Left cardiac atrium (tissue), 4 donors: ENCODE measurements at regions not wholly inside any gene's neighbourhood (a gene's known extent, or its start where the extent isn't known, plus 50 kb on each side); places are given as distances from the start of the nearest gene placed in this dataset.
"Not testable (repeated sequence)": the region's sequence is repeated elsewhere in the genome, so short reads cannot be mapped to it uniquely, and the experiment has no call there.

Source experiments
- ATAC-seq, 2 donors: fragments of 200-7000 bp; cut with Tn5 transposase; one replicate each; pipeline ENCODE4 v1.9.1; 2020; ENCODE audit warnings: mild to moderate bottlenecking in 2 of 2, moderate library complexity in 2 of 2
- DNase-seq: peaks from one replicate; pipeline ENCODE4 v3.0.0-alpha.2; 2020
- intact Hi-C, 2 donors: fragments of 100-400 bp; cut with DNase I; formaldehyde crosslinking; loops; one replicate each; pipeline versions ENCODE4 v1.14.1 to v1.15.1; 2022 to 2023
- donor health status: DM: no; HTN: yes; CAD: no.
- donor health status: DM: no; HTN: yes; CAD: no; lungs with severe emphysema.
- donor health status: DM: yes; HTN: yes; CAD: no.
- donor health status: Dilated cardiomyopathy.

DNA sequence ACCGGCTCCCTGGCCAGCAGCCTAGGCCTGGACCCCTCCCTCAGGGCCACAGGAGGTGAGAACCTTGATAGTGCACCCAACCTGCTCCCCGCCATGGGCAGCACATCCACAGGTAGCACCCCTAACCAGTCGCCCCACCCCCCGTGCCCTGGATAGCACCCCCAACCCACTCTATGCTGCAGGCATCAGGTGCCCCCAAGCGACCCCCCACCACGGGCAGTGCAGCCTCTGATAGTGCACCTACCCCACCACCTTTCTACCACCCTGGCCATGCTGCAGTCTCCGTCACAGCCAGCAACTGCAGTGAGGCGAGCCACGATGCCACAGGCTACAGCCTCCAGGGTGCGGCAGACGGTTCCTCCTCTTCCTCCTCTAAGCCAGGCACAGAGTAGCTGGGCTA lies 55.6 kb downstream of the SOWAHC start:
- intact Hi-C loops, result no loop called here
- no peak for DNase-seq
- no peak for ATAC-seq

DNA sequence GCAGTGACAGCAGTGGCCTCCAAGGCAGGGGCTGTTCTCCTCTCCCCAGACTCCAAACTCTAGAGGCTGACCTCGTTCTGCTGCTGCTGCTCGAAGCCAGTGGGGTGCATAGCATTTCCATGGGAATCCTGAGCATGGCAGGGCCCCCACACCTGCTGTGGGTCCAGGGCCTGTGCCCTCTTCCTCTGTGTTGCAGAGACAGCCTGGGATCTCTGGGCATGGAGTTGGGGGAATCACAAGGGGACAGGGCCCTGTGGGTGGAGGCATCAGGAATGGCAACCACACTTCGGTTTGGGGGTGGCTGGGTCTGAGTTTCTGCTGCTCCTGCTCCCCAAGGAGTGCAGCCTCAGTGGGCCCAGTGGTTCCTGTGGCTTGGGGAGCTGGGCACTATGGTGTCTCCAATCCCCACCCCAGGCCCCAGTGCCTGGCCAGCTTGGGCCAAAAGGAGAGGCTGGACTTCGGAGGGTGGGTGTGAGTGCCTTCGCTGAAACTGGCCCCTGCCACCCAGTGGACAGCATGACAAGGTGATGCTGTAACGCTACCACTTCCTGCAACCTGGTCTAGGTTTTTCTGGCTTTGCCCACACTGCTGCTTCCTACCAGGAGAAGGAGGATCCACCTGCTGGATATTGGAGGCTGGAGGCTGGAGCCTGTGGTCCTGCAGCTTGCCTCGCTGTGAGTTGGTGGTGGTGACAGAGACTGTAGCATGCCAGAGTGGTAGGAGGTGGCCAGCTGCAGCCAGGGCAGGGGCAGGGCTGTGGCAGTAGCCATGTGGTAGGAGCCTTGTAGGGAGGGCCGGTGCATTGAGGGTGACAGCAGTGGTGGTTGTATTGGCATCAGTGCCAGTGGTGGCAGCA lies 56.6 kb downstream of the SOWAHC start:
- DNase-seq (no peak), ATAC-seq (no peak)
- intact Hi-C loops, result no loop called here

DNA sequence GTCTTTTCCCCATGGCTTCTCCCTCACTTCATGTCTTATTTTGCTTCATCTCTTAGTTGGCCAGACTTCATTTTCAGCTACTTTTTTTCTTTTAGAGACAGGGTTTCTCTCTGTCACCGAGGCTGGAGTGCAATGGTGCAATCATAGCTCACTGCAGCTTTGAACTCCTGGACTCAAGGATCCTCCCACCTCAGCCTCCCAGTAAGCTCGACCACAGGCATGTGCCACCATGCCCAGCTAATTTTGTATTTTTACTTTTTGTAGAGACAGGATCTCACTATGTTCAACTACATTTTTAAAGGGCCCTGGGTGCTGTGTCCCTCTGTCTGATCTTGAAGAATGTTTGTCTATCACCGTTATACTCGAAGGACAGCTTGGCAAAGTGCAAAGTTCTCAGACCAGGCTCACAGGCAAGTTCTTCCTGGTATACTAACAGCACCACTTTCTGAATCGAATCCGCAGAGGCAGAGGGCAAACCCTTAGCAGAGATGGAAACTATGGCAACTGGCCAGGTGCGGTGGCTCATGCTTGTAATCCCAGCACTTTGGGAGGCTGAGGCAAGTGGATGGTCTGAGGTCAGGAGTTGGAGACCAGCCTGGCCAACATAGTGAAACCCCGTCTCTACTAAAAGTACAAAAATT lies 60.9 kb downstream of the SOWAHC start:
- ATAC-seq (no peak), DNase-seq (no peak)
- intact Hi-C loops, result no loop called here

DNA sequence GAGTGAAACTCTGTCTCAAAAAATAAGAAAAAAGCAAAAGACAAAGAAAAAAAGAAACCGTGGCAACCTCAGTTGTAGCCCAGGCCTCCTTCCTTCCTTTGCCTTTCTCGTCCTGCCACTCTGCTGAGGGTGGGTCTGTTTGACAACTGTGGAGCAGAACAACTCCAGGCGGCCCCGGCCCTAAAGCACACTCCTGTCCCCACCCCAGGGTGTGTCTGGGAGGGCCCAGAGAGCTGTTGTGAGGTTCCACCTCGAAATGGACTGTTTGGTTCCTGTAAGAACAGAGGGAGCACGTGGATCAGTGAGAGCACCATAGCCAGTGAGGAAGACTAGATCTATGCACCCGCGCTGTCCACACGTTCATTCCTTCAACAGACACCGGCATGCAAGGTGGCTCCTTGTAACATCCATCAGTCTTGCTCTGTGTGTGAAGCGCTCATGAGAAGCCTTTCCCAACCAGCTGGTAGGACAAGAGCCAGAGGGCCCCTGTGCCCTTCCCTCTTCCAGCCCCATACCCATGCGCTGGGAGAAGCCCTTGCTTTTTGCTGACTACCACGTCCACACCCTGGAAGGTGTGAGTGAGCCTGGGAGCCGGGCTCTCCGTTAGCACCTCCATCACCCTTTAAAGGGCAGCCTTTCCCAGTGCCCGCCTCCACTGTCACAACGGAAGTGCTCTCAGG lies 61.6 kb downstream of the SOWAHC start:
- DNase-seq (no peak), ATAC-seq (no peak)
- intact Hi-C loops, result no loop called here

DNA sequence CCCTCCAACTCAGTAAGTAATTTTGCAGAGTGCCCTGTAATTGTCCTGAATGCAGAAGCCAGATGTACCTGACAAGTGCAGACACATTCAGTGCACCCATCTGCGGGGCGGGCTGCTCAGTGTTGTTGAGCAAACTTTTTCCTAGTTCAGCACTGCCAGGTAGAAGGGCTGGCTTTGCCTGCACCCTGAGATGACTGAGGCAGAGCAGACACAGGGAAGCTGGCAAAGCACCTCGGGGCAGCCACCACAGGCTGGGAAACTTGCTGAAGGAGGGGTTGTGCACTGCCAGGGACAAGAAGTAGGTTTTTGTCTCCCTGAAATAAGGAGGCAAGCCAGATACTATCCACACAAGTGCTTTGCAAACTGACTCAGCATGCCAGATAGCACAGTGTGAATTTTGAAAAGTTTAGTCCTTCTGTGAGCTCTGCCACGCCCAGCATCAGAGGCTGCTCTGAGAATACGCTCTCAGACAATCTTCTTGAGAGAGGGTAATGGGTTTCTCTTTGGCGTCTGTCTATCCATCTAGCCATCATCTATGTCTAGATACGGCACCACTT lies 62.3 kb downstream of the SOWAHC start:
- intact Hi-C loops, result no loop called here
- no peak for DNase-seq
- ATAC-seq, result peak in 1 of 2 donors; percentile 61

DNA sequence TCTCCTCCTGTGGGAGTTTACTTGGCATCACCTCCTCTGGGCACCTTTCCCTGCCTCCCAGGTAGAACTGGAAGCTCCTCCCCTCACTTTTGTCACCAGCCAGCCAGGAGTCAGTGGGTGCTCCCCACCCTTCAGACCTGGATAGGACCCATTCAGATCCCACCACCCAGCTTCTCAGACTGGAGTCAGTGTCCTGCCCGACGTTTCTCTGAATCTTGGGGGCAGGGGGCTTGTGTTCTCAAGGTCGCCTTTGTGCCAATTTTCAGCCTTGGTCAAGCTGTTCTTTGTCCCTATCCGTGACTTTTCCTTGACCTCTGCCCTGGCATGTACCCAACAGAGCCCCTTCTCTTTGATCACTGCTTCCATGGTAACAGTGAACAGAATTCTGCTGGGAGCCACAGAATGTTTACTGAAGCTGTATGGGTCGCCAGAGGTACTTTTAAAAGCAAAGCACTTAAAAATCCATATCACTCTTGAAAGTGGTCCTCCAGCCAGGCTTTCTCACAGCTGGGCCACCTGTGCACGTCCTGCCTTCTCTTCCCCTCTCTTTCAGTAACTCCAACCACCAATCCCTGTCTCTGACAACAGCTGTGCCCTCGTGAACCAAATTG lies 63.1 kb downstream of the SOWAHC start:
- intact Hi-C loops, DNase-seq, ATAC-seq: not testable (repeated sequence)

DNA sequence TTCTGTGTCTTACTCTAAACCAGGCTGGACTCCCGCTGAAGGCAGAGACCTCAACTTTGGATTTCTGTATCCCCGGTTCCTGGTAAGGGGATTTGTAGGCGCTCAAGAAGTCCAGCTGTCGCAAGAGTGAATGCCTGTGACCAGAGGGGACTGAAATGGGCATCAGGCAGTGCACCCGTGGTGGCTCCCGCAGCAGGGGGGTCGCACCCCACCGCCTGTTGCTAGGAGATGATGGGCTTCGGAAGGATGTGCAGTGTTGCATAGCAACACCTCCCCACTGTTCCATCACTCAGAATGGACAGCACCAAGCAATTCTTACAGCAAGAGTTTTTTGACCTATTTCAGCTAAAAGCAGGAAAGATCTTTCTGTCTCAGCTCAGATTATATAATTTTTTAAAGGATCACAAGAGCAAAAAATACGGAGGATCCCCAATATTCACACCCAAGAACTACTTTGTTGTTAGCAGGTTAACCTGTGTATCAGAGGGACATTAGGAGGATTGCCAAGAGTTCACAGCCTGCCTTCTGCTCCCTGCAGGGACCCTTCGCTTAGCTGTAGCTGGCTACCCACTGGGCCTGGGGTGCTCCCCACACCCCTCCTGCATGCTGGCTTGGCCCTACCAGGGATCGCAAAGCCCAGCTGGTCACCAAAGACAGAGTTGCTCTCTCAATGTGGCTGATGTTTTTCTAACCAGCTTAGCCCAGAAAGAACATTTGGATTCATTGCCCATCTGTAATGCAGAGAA lies 63.8 kb downstream of the SOWAHC start:
- no peak for DNase-seq
- ATAC-seq, result no peak

DNA sequence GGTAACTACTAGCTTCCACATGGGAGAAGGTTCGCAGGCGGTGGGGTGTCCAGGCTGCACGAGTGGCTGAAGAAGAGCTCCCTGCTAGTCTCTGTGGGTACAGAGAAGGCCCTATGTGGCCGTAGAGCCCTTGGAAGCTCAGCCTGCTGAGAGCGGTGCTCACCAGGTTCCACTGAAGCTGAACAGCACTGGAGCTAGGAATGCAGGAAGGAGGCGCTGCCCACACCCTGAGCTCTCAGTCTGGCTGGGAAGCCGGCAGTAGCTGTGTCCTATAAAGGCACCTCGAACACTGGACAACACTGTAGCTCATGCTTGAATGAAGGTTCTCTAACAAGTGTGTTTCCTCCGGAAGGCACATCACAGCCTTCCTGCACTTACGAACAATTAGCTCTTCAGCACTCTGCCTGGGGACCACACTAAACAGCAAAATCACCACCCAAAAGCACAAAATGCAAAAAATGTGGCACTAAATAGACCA lies 64.6 kb downstream of the SOWAHC start:
- peak in 1 of 2 donors; percentile 21 for ATAC-seq
- DNase-seq, intact Hi-C loops: not testable (repeated sequence)

More for the DNA sequence above, 63.8 kb downstream of the SOWAHC start:
- intact Hi-C loops, result no loop called here

DNA sequence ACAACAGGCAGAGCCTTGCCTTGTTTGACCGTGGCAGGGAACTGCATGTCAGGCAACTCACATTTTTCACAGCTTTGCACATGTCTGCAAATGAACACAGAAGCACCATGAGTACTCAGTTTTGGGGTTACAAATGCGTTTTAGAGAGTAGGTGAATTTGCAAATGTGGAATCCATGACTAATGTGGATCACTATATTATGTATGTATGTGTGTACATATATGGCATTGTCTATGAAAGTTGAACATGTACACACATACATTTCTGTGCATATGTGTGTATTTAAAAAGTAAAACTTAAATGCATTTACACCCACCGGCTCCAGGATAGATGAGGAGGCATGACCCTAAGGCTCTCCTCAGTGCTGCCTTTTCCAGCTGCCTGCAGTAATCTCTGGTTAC lies 65.1 kb downstream of the SOWAHC start:
- DNase-seq, result no peak
- no peak for ATAC-seq
- intact Hi-C loops, result no loop called here

DNA sequence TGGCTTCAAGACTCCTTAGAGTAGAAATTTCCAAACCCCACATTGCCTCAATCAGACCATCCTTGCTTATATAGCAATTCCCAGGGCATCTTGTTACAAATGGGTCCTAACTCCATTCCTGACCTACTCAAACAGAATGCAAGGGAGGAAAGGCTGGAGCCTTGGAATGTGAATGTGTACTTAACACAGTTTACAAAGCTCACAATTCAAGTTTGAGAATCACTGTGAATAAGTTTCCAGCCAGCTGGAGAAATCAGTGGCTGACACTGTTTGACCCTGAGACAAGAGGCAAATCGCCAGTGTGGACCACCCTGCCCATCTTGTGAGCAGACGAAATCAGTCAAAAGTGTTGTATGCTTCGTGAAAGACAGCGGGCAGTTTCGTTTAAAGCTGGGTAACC lies 65.5 kb downstream of the SOWAHC start:
- intact Hi-C loops, result no loop called here
- no peak for DNase-seq
- no peak for ATAC-seq

DNA sequence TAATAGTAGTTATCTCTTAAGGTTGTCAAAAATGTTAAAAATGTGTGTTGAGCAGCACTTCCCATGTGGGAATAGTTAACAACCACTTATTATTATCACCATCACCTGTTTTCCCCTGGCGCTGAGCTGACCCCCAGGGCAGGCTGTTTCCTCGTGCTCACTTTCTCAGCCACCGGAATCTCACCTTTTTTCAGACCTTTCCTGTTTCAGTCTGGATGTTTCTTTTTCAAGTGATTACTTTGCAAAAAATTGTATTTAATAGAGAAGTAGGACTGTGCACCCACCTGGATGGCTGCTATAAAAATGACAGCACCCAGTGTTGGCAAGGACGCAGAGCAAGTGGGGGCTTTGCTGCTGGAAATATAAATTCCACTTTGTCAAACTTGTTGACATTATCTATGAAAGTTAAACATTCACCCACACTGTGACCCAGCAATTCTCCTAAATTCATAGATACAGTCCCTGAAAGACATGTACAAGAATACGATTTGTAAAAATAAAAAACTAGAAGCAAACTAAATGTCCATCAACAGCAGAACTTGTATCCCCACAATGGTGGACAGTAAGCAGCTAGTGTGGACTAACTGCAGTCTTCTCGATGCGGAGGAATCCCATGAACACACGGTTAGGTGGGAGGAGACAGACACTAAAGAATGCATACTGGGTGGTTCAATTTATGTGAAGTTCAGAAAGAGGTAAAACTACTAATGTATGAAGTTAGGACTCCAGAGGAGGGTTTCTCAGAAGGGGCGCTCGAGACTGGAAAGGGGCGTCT lies 66.5 kb downstream of the SOWAHC start:
- intact Hi-C loops, result no loop called here
- ATAC-seq (peak in 1 of 2 donors; percentile 21), DNase-seq (no peak)

DNA sequence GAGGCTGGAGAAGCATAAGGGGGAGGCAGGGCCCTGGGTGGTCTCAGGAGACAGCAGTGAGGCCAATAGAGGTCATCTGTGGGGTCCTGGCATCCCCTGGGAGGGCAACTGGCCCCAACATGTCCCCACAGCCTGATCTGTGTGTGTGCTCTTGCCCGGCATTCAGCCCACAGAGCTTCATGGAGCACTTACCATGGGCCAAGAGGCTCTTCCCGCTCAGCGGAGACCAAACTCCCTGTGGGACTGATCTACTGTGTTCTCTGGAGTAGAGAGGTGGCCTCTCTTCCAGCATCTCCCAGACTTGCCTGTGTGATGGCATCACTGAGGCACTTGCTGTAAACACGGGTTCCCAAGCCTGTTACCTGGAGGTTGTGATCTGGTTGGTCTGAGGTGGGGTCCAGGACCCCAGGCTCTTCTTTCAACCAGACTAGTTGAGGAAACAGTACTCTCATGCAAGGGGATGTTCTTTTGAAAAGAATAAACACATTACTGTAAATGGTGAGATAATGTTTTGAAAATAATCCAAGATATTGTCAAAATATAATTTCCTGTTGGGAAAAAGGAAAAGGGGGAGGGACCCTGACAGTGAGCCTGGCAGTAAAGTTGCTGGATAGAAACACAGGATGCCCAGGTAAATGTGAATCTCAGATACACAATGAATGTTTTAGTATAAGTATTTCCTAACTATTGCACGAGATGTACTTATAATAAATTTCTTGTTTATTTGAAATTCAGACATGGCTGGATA lies 67.6 kb downstream of the SOWAHC start:
- ATAC-seq (no peak), DNase-seq (no peak)
- intact Hi-C loops, result no loop called here

DNA sequence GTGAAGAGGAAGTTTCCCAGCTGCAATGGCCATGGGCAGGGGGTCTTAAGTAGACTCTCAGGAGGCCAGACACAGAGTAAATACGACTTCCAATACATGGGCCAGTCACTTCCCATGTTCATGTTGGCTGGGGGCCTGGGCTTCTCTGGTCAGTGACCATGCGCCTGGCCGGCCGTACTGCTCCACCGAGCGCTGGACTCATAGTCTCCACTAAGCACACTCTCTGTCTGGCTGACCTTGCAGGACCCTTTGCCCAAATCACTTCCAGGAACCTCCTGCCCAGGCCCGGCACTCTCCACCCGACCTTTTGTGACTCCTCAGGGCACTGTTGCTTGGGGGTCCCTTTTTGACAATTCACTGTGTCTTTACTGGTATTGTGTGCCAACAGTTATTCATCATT lies 69.3 kb downstream of the SOWAHC start:
- intact Hi-C loops, result no loop called here
- DNase-seq, result no peak
- ATAC-seq, result no peak

DNA sequence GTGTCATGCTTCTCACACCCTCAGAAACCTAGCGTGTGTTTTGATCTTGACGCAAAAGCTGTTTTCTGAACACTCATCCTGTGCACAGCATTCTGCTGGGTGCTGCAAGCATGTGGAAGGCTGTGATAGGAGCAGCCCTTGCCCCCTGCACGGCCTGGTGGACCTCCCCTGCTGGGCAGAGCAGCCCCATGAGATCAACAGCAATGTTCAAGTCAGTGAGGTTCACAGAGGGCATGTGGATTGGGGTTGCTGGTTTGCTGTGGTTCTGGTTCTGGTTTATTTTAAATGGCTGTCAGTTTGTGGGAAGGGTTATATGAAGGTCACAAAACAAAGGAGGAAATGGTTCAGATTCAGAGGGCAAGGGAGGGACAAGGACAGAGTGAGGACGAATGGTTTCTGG lies 71.3 kb downstream of the SOWAHC start:
- DNase-seq, result no peak
- no peak for ATAC-seq
- intact Hi-C loops, result no loop called here

DNA sequence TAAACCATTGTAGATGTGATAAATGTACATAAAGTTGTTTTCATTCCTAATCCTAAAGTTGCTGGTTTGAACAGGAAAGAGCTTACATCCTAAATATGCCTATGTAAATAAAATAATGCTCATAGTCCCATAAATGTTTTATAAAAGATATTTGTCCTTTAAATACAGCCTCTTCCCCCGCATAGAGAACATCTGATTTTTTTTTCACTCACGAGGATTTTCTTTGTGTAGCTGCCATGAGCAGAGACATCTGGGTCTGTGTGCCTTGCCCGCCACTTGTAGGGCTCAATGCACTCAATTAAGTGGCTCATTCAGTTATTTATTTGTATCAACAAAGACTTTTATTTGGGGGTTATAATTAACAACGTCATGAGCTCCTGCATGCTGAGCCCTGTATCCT lies 72.8 kb downstream of the SOWAHC start:
- no peak for ATAC-seq

DNA sequence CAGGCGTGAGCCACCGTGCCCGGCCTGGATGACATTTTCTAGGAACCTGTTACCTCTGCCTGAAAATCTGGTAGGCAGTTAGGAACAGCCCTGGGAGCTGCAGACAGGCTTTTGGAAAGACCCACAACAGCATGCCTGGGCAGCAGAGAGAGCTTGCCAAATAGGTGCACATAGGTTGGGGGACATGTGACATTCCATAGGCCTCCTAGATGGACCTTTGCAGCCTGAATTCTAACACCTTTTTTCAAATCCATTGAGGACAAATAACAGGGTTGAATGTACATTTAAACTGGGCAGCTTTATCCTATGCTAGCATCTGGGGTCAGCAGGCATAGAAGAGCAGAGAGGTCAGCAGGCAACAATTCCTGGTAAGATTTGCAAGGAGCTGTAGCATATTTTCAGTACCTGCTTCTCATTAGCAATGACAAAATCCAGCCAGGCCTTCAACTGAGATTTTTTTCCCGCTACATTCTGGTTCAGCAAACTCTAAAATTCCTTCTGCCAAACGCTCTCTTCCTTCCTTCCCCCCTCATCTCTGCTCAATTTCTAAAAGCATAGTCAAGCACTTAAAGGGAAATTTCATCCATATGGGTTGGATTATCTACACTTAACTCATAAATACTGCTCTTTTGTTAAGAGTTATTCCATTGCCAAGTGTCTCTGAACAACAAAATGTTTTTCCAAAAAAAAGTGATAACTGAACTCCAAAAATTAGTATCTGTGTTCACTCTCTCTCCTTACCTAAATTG lies 75.2 kb downstream of the SOWAHC start:
- DNase-seq, result no peak
- intact Hi-C loops, result no loop called here

More for the DNA sequence above, 72.8 kb downstream of the SOWAHC start:
- no peak for DNase-seq
- intact Hi-C loops, result no loop called here

DNA sequence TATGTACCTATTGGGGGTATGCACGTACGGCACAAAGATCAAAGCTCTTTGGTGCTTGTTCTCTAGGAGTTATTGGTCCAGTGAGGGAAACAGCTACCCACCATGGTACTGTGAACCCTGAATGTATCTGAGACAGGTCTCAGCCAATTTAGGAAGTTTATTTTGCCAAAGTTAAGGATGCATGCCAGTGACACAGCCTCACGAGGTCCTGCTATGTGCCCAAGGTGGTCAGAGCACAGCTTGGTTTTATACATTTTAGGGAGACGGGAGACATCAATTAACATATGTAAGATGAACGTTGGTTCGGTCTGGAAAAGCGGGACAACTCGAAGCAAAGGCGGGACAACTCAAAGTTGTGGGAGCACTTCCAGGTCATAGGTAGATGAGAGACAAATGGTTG lies 75.8 kb downstream of the SOWAHC start:
- no peak for DNase-seq
- intact Hi-C loops, result no loop called here
- no peak for ATAC-seq

More for the DNA sequence above, 75.2 kb downstream of the SOWAHC start:
- no peak for ATAC-seq
